ENCODE measurements at regions not wholly inside any gene's neighbourhood (a gene's known extent, or its start where the extent isn't known, plus 50 kb on each side); places are given as distances from the start of the nearest gene placed in this dataset.
"Not testable (repeated sequence)": the region's sequence is repeated elsewhere in the genome, so short reads cannot be mapped to it uniquely, and the experiment has no call there.

- no peak for DNase-seq
Measured at GRCh38 chr3:4030624-4031023, 231.4 kb downstream of the LRRN1 start.

- no peak for DNase-seq
Measured at GRCh38 chr3:4033296-4033695, 234.1 kb downstream of the LRRN1 start.

DNA sequence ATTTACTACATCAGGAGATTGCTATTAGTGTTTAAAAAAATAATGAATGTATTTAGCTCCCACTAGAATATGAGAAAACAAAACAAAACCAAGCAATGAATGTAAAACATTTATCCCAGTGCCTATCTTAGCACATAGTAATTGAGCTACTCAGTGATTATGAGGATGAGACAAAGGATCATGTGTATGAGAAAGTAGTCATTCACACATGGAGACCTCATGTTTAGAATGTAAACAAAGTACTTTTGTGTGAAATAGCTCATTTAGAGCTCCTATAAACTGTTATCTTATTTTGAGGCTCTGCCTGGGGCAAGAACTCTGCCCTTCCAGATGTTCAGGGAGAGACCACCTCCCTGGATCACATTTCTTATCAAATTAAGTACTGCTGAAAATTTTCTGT lies 236.8 kb downstream of the LRRN1 start:
- no peak for DNase-seq

DNA sequence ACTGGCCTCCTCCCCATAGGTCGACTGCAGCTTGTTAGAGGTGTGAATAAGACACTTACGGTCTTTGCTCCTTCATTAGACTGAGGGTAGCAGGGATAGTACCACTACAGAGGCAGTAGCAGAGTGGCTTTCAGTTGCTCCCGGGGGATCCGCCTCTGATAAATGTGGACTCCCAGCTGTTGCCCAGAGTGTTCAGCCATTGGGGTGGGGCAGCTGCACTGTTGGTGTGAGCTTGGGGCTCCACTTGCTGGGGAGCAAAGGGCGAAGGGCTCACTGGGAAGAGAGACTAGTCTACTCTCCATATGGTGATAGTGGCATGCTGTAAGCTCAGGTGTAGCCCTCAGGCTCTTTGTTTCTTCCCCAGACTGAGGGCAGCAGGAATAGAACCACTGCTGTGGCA lies 239.1 kb downstream of the LRRN1 start:
- no peak for DNase-seq

DNA sequence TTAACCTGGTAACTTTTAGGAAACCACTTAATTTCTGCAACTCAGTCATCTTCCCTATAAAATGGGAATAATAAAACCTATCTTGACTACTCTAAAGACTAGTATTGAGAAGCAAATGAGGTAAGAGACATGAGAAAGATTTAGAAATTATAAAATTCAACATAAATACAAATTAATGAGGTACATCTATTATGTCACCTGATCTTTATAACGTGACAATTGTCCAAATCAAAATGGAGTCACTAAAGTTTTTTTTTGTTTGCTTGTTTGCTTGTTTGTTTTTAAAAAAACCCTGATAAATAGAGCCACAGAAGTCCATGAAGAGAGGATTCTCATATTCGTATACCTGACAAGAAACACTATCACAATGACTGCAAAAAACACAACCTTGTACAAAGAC lies 242.8 kb downstream of the LRRN1 start:
- no peak for DNase-seq

DNA sequence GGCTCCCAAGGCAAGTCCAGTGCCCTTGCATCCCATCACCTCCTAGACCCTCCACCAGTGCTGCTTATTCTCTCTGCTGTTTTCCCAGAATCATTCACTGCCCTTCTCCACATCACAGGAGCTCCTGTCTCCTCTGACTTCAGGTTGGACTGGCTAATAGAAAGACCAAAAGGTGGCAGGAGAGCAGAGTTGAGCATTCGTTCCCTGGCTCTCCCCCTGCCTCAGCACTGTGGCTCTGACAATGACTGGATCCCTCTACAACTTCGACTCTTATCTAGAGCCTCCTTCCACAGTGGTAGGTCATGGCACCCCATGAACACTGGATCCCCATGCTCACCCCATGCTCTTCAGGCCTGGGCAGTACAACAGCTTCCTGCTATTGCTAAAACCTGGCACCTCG lies 243.6 kb downstream of the LRRN1 start:
- DNase-seq = no peak

DNA sequence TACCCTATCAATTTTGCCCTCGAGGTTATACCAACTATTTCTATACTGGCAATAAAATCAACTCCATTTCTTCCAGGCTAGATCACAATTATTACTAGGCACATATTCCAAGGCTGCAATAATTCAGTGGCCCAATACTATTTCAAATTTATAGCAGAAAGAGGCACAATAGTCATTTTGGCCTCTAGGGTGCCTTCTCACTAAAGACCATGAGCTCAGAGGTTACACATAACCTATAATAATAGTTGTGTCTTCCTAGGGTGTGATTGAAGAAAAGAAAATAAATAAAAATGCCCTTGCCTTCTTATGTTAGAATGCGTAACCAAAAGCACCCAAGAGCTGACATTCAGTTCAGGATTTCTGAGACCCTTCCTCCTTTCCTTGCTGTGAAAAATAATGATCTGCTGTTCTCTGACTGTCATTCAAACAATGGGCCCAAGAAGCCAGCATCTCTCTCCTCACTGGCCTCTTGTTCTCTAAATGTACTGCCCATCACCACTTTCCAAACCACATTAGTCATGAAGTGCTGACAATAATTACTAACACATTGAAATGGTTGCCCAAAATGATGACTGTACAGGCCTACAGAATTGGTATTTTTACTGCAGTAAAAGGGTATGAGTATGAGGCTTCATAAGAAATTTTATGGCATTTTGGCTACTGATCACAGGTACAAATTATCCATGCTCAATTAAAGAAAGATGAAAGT lies 244.8 kb downstream of the LRRN1 start:
- no peak for DNase-seq

GRCh38 chr3:4044619-4045018 lies 245.4 kb downstream of the LRRN1 start:
- no peak for DNase-seq

DNA sequence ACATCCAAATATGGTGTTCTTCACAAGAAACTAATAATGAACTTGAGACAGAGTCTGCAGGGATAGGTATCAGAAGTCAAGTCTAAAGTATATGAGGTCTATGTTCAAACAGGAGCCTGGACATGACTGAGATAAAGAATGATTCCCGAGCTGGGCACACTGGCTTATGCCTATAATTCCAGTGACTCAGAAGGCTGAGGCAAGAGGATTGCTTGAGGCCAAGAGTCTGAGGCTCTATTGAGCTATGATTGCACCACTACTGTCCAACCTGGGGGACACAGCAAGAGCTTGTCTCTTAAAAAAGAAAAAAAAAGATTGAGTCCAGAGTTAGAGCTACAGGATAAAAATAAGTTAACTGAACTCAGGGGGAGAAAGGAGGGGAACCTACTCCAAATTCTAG lies 246.5 kb downstream of the LRRN1 start:
- DNase-seq = no peak

DNA sequence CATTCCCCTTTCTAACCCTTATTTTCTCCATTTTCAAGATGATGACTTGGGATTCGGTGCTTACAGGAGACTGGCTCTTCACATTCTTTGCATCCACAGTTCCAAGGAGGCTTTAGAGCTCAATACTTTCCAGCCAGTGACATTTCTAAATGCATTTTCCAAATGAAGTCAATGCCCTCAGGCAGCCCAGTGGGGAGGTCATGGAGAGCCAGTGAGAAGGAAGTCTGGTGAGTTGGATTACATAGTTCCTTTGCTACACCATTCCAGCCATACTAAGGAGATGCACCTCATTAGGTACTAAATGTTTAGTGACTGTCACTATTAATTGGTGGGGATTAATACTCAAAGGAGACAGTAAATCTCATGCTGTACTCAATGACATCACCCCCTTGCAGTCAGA lies 248.1 kb downstream of the LRRN1 start:
- no peak for DNase-seq

- no peak for DNase-seq
Measured at GRCh38 chr3:4052706-4053105, 250.5 kb upstream of the SETMAR start.

GRCh38 chr3:4053975-4054374 lies 249.2 kb upstream of the SETMAR start:
- DNase-seq = no peak

GRCh38 chr3:4060064-4060463 lies 243.1 kb upstream of the SETMAR start:
- DNase-seq = peak; percentile 40

DNA sequence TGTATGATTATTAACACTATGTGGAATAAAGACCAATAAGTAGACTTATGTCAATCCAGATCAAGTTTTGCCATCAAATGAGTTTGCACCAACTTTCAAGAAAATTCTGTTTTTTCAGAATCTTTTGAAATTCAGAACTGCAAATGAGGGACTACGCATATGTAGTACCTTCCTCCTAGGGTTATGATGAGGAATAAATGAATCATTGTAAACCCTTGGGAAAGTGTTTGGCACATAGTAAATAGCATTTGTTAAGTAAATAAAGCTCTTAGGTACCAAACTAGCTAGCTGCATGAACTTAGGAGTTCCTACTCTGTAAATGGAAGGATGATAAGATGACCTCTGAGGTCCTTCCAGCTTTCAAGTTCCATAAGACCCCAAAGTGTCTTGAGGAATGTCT lies 242.6 kb upstream of the SETMAR start:
- DNase-seq = no peak

GRCh38 chr3:4061195-4061594 lies 242.0 kb upstream of the SETMAR start:
- DNase-seq = no peak

GRCh38 chr3:4061783-4062360 lies 241.3 kb upstream of the SETMAR start:
- no peak for DNase-seq

- DNase-seq = no peak
Measured at GRCh38 chr3:4062621-4063020, 240.5 kb upstream of the SETMAR start.

GRCh38 chr3:4063916-4064574 lies 239.1 kb upstream of the SETMAR start:
- DNase-seq = no peak

GRCh38 chr3:4065085-4065484 lies 238.1 kb upstream of the SETMAR start:
- no peak for DNase-seq

GRCh38 chr3:4065554-4065953 lies 237.6 kb upstream of the SETMAR start:
- no peak for DNase-seq

- no peak for DNase-seq
Measured at GRCh38 chr3:4067893-4068292, 235.3 kb upstream of the SETMAR start.

- DNase-seq = no peak
Measured at GRCh38 chr3:4069796-4070195, 233.4 kb upstream of the SETMAR start.

GRCh38 chr3:4071481-4072184 lies 231.5 kb upstream of the SETMAR start:
- DNase-seq = no peak

GRCh38 chr3:4077278-4077677 lies 225.9 kb upstream of the SETMAR start:
- not testable (repeated sequence) for DNase-seq

All from activated CD4-positive, alpha-beta T cell treated with anti-CD3 and anti-CD28 coated beads, Interleukin-10, Interleukin-2, amounts not matched to agents 100 ng/mL and 50 ng/mL, durations not matched to agents 16 hours and 8 hours (primary cell).